Ramos (cell line): ENCODE measurements at regions not wholly inside any gene's neighbourhood (a gene's known extent, or its start where the extent isn't known, plus 50 kb on each side); places are given as distances from the start of the nearest gene placed in this dataset.

ENCODE experiments used
- in situ Hi-C: fragments of 300-500 bp; cut with MboI; formaldehyde crosslinking; loops from one replicate; pipeline ENCODE4 v1.14.3; 2022; ENCODE audit warnings: low sequenced_read_pairs; ENCODE audit not compliant: unreplicated experiment

- in situ Hi-C loops: no loop called here
These were observed 423.5 kb upstream of the ZEB2 start for GRCh38 chr2:144943293-144943941.

DNA sequence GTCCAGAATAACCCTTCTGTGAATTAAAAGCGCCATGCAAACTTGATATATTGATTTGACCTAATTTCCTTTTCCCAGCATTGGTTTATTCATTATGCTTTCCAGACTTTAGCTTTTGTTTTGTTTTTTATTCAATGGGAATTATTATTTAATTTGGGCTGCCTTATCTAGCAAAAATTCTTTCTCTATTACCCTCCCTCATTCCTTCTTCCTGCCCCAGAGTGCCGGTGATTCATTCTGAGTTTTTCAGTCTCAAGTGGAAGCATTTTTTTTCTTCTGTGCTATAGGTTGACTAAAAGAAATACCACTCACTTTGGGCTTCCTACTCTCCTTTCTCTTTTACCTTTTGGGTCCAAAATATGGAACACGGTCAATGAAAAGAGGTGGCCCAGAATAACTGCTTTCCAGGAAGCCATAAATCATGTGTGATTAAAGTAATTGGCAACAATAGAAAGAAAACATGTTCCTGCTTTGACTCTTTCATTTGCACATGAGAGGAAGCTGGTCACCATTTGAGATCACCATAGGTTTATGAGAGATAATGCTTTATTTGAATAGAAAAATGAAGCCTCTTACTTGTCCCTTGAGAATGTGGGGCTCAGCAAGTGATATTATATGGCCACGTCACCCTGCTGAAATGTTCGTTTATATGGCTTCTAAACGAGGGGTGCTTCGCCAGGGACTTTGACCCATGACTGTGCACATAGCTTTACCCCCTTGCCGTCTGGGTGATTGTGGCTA, 422.8 kb upstream of the ZEB2 start:
- in situ Hi-C loops: no loop called here

DNA sequence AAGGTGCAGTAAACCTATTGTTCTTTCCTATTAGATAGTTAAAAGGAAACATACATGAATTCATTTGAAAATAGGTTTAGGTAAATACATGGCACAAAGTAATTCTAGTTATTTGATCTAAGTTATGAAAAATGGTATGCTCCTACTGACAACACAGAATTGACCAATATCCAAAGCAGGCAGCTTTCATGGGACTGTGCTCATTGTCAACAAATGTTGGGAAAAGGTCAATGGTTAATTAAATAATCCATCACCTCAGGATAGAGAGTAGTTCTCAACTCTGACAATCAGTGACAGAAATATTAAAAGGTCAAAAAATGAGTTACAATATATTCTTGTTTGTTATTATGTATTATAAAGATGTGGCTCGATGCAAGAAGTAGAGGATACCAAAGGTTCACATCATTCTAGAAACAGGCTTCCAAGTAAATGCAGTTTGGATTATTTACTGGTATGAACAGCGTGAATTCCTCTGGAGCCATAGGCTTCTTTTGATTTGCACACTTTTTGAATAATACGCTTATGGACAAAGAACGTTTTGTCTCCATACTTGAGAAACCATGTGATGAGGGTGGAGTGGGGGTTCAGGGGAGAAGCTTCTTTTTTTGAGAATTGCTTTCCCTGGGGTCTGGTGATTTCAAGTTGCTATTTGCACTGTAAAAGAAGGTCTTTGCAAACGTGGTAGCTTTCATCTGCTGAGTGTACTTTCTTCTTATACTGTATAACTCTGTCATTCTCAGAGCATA, 422.0 kb upstream of the ZEB2 start:
- in situ Hi-C loops: no loop called here

DNA sequence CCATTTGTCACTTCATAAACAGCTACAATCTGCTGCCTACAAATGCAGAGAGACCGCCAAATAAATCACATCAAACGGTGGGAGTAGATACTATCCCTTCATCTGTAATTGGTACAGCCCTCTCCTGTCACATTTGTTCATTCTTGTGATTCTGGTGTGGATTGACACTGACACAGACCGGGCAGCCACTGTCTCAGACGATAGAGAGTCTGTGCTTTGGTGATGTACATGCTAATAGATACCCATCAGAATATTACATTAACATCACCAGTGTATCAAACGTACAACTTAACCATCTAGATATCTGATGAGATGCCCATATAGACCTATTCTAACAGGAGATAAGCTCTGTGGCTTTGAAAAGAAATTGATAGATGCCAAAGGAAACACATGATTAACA, 419.7 kb upstream of the ZEB2 start:
- in situ Hi-C loops: no loop called here

- in situ Hi-C loops: no loop called here
These were observed 418.2 kb upstream of the ZEB2 start for GRCh38 chr2:144937910-144938709.

- in situ Hi-C loops: no loop called here
These were observed 417.1 kb upstream of the ZEB2 start for GRCh38 chr2:144937066-144937465.

DNA sequence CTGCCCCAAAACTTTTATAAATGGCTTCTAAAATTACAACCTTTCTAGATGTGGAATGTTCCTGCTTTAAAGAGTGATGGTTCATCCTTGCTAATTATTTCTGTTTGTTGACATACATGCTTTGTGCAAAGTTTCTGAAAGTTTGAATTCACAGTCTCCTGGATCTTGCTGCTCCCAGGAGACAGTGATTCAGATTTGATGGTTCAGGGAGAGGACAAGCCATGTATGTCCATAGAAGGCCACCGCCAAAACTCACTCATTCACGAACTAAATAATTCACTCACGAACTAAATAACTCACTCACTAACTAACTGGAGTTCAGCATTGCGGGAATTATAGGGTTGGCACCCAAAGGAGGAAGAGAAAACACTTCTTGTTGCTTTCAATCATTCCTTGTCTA, 416.5 kb upstream of the ZEB2 start:
- in situ Hi-C loops: no loop called here

DNA sequence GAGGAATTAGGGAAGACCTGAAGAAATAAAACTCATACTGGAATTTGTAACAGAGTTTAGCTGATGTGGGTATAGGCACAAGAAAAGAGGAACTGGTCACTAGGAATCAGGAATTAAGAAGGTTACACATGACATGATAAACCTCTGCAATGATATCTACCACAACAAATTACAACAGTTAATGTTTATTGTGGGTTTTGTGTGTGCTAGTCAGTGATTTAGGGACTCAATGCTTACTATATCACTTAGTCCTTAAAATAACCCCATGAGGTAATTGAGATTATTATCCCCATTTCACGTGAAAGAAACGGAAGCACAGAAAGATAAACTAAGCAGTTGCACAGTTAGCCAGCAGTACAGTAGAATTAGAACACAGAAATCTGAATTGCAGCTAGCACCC, 415.8 kb upstream of the ZEB2 start:
- in situ Hi-C loops: no loop called here

DNA sequence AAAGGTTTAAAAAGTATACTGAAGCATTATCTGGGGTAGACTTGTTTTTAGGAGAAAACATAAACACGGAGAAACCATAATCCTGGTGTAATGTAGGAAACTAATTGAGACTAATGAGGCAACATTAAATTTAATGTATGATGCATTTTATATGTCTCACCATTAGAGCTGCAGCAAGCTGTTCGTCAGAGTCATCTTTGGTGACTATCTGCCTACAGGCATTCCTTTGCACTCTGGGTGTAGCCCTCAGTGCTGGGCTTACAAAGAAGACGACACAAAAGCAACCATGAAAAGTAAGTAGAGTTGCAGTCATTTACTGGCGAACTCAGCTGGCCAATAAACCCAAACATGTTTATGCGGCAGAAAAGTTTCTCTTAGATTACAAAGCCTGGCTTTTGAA, 415.3 kb upstream of the ZEB2 start:
- in situ Hi-C loops: no loop called here

GRCh38 chr2:144931960-144932359, 412.0 kb upstream of the ZEB2 start:
- in situ Hi-C loops: no loop called here

DNA sequence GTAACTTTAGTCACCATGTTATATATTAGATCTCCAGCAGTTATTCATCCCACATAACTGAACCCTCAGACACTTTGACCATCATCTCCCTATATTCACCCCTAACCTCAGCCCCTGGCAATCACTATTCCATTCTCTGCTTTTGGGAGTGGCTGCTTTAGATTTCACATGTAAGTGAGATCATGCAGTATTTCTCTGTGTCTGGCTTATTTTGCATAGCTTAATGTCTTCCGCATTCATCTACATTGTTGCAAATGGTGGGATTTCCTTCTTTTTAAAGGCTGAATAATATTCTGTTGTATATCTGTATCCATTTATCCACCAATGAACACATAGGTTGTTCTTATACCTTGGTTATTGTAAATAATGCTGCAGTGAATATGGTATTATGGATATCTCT, 411.6 kb upstream of the ZEB2 start:
- in situ Hi-C loops: no loop called here

DNA sequence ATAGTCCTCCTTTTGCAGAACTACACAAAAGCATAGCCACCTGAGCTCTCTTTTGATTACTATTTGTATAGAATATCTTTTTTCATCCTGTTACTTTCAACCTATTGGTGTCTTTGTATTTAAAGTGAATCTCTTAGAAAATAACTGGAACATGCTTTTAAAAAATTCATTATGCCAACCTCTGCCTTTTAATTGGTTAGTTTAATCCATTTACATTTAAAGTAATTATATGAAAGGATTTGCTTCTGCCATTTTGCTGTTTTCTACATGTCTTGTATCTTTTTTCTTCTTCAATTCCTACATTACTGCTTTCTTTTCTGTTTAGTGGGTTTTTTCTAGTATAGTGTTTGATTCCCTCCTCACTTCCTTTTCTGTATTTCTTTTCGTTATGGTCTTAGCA, 407.5 kb upstream of the ZEB2 start:
- in situ Hi-C loops: no loop called here

DNA sequence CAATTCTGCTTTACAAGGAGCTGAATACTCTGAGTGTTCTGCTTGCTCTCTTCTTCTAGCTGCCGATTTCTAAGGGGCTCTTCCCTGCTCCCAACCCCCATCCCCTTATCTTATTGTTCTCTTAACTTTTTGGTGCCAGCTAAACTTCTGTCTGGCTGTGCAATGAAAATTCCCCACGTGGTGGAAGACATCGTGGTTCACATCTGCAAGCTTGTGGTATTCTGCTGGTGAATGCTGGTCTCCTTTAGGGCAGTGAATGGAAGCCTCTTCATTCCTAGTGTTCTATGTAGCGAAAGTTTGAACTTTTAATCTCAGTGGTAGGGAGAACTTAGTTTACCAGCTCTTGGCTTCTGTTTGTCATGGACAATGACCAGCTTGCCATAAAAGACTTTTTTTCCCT, 406.0 kb upstream of the ZEB2 start:
- in situ Hi-C loops: no loop called here

- in situ Hi-C loops: no loop called here
These were observed 404.9 kb upstream of the ZEB2 start for GRCh38 chr2:144924827-144925226.

- in situ Hi-C loops: no loop called here
These were observed 402.6 kb upstream of the ZEB2 start for GRCh38 chr2:144922519-144922918.

- in situ Hi-C loops: no loop called here
These were observed 401.0 kb upstream of the ZEB2 start for GRCh38 chr2:144920755-144921530.

GRCh38 chr2:144914622-144915318, 394.9 kb upstream of the ZEB2 start:
- in situ Hi-C loops: no loop called here

DNA sequence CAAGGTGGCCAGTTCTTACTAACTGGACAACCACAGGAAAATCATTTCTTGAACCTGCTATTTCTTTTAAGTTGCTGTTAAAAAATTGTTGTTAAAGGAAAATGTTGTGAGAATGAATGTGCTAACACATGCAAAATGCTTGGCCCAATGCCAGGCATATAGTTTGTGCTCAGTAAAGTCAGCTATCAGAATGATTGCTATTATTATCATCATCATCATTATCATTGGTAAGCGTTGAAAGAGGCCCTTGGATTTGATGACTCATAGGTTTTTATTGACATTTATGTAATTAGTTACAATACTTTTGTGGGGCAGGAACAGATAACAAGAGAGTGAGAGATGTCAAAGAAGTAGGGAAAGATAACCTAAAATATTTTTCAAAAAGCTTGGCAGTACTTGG, 394.2 kb upstream of the ZEB2 start:
- in situ Hi-C loops: no loop called here

DNA sequence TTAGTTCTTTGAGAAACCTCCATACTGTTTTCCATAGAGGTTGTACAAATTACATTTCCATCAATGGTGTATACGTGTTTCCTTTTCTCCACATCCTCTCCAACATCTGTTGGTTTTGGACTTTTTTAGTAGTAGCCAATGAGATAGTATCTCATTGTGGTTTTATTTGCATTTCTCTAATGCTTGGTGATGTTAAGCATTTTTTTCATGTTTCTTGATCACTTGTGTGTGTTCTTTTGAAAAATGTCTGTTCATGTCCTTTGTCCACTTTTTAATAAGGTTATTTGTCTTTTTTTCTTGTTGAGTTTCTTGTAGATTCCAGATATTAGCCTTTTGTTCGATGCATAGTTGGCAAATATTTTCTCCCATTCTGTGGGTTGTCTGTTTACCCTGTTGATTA, 392.3 kb upstream of the ZEB2 start:
- in situ Hi-C loops: no loop called here
